ENCODE measurements at regions not wholly inside any gene's neighbourhood (a gene's known extent, or its start where the extent isn't known, plus 50 kb on each side); places are given as distances from the start of the nearest gene placed in this dataset.

GRCh38 chr6:66340736-66341135, 633.7 kb upstream of the EYS start:
- Histone ChIP-seq H3K4me1 (no peaks in the 10 kb centered on the region), H3K36me3 (no peaks in the 10 kb centered on the region), H3K27me3 (ENCODE audit: low read depth) (no peaks in the 10 kb centered on the region), H3K9me3 (replicated peaks) (no peaks in the 10 kb centered on the region), H3K27ac (replicated peaks) (no peak overlapping the region), H3K4me3 (no peak overlapping the region)
- intact Hi-C loops (cut with micrococcal nuclease), result no loop called here
- no peak for DNase-seq
- TF ChIP-seq CTCF (IDR thresholded peaks at IDR 0.05; ENCODE audit: borderline replicate concordance), result no peak

- intact Hi-C loops (cut with micrococcal nuclease), result no loop called here
- H3K36me3 ChIP-seq, result no peaks in the 10 kb centered on the region
- no peaks in the 10 kb centered on the region for H3K4me1 ChIP-seq
- no peak for DNase-seq
- no peaks in the 10 kb centered on the region for H3K9me3 ChIP-seq (replicated peaks)
- H3K27me3 ChIP-seq (ENCODE audit: low read depth), result no peaks in the 10 kb centered on the region
- H3K4me3 ChIP-seq, result no peak overlapping the region
- TF ChIP-seq CTCF (IDR thresholded peaks at IDR 0.05; ENCODE audit: borderline replicate concordance), result no peak
- no peak overlapping the region for H3K27ac ChIP-seq (replicated peaks)
Observed at GRCh38 chr6:66336176-66336575, 629.1 kb upstream of the EYS start.

- Histone ChIP-seq H3K4me3 (no peak overlapping the region), H3K4me1 (no peaks in the 10 kb centered on the region), H3K27me3 (ENCODE audit: low read depth) (no peaks in the 10 kb centered on the region), H3K9me3 (replicated peaks) (peaks cover 6% of the 10 kb centered on the region), H3K36me3 (no peaks in the 10 kb centered on the region), H3K27ac (replicated peaks) (no peak overlapping the region)
- intact Hi-C loops (cut with micrococcal nuclease), result no loop called here
- DNase-seq, result no peak
- no peak for TF ChIP-seq CTCF (IDR thresholded peaks at IDR 0.05; ENCODE audit: borderline replicate concordance)
Observed at GRCh38 chr6:66328200-66328599, 621.2 kb upstream of the EYS start.

GRCh38 chr6:66326228-66326627, 619.2 kb upstream of the EYS start:
- intact Hi-C loops (cut with micrococcal nuclease), result no loop called here

GRCh38 chr6:66321017-66321416, 614.0 kb upstream of the EYS start:
- no peak for TF ChIP-seq CTCF (IDR thresholded peaks at IDR 0.05; ENCODE audit: borderline replicate concordance)
- no peaks in the 10 kb centered on the region for H3K4me1 ChIP-seq
- no peak for DNase-seq
- no peak overlapping the region for H3K4me3 ChIP-seq
- intact Hi-C loops (cut with micrococcal nuclease), result no loop called here
- H3K27ac ChIP-seq (replicated peaks), result no peak overlapping the region
- no peaks in the 10 kb centered on the region for H3K27me3 ChIP-seq (ENCODE audit: low read depth)
- H3K36me3 ChIP-seq, result no peaks in the 10 kb centered on the region
- H3K9me3 ChIP-seq (replicated peaks), result no peaks in the 10 kb centered on the region

More at GRCh38 chr6:66326228-66326627, 619.2 kb upstream of the EYS start:
- Histone ChIP-seq H3K36me3 (no peaks in the 10 kb centered on the region), H3K9me3 (replicated peaks) (peaks cover 6% of the 10 kb centered on the region), H3K27ac (replicated peaks) (no peak overlapping the region), H3K27me3 (ENCODE audit: low read depth) (no peaks in the 10 kb centered on the region), H3K4me1 (no peaks in the 10 kb centered on the region), H3K4me3 (no peak overlapping the region)
- no peak for TF ChIP-seq CTCF (IDR thresholded peaks at IDR 0.05; ENCODE audit: borderline replicate concordance)
- no peak for DNase-seq

- Histone ChIP-seq H3K4me3 (no peak overlapping the region), H3K4me1 (no peaks in the 10 kb centered on the region), H3K9me3 (replicated peaks) (peaks cover 31% of the 10 kb centered on the region), H3K36me3 (no peaks in the 10 kb centered on the region), H3K27ac (replicated peaks) (no peak overlapping the region), H3K27me3 (ENCODE audit: low read depth) (no peaks in the 10 kb centered on the region)
- DNase-seq, result no peak
- intact Hi-C loops (cut with micrococcal nuclease), result no loop called here
- no peak for TF ChIP-seq CTCF (IDR thresholded peaks at IDR 0.05; ENCODE audit: borderline replicate concordance)
Observed at GRCh38 chr6:66307490-66307889, 600.5 kb upstream of the EYS start.

Measured in left ventricle myocardium inferior (tissue), 1 donor.